ENCODE measurements at regions not wholly inside any gene's neighbourhood (a gene's known extent, or its start where the extent isn't known, plus 50 kb on each side); places are given as distances from the start of the nearest gene placed in this dataset.

GRCh38 chr7:46253520-46253919 is 332.4 kb upstream of the IGFBP3 start (continued):
- TF ChIP-seq ZNF462 (CRISPR knock-in tag; IDR thresholded peaks at IDR 0.05) (no peak), CTCF (conservative IDR thresholded peaks at IDR 0.05; ENCODE audit: low read depth in 2 of 2) (no peak)

- DNase-seq (ENCODE audit: low spot score) (no peak), ATAC-seq (no peak)
- no peak overlapping the region for H3K4me2 ChIP-seq
- H3K27ac Mint-ChIP-seq = no peak overlapping the region
- H3F3A ChIP-seq (replicated peaks; ENCODE audit: low read depth) = no peaks in the 10 kb centered on the region
- H3K36me3 ChIP-seq (ENCODE audit: insufficient read depth) = no peaks in the 10 kb centered on the region
- no peaks in the 10 kb centered on the region for H3K36me3 Mint-ChIP-seq (ENCODE audit: low read depth)
- no peak overlapping the region for H3K27ac ChIP-seq (ENCODE audit: low read depth)
- 0 out of 2 replicates have a peak, but pooled peaks cover 4% of the 10 kb centered on the region for H3K9me2 ChIP-seq (ENCODE audit: insufficient read depth)
- H3K4me1 Mint-ChIP-seq = peaks cover 10% of the 10 kb centered on the region; the same call in 1 of the 3 replicates
- no peak overlapping the region for H2AFZ ChIP-seq
- no peaks in the 10 kb centered on the region for H3K79me2 ChIP-seq (replicated peaks; ENCODE audit: insufficient read depth)
- H4K20me1 ChIP-seq (replicated peaks; ENCODE audit: insufficient read depth) = no peaks in the 10 kb centered on the region
- H3K4me3 Mint-ChIP-seq = no peak overlapping the region
- H3K27me3 Mint-ChIP-seq (ENCODE audit: insufficient read depth, low read depth, poor library complexity) = no peaks in the 10 kb centered on the region
- peaks cover 3% of the 10 kb centered on the region; the same call in 1 of the 3 replicates for H3K9me3 Mint-ChIP-seq
- H3K4me1 ChIP-seq (ENCODE audit: insufficient read depth) = no peaks in the 10 kb centered on the region
- no peak overlapping the region for H3K4me3 ChIP-seq
- H3K27me3 ChIP-seq (ENCODE audit: insufficient read depth) = no peaks in the 10 kb centered on the region
- TF ChIP-seq POLR2AphosphoS5 (IDR thresholded peaks at IDR 0.05; ENCODE audit: low read depth) (no peak), STAT1 (IDR thresholded peaks at IDR 0.05; ENCODE audit: unreplicated experiment) (no peak), ZNF114 (CRISPR knock-in tag; IDR thresholded peaks at IDR 0.05) (no peak), ZNF462 (CRISPR knock-in tag; IDR thresholded peaks at IDR 0.05) (no peak)
Measured at GRCh38 chr7:46247664-46248063, 326.6 kb upstream of the IGFBP3 start.
